ENCODE measurements at regions not wholly inside any gene's neighbourhood (a gene's known extent, or its start where the extent isn't known, plus 50 kb on each side); places are given as distances from the start of the nearest gene placed in this dataset.
"Not testable (repeated sequence)": the region's sequence is repeated elsewhere in the genome, so short reads cannot be mapped to it uniquely, and the experiment has no call there.

- TF ChIP-seq ZNF70 (CRISPR knock-in tag; IDR thresholded peaks at IDR 0.05) (no peak), PPARA (CRISPR knock-in tag; IDR thresholded peaks at IDR 0.05; ENCODE audit: borderline replicate concordance) (no peak), ZNF8 (CRISPR knock-in tag; IDR thresholded peaks at IDR 0.05) (no peak), ARNTL (CRISPR knock-in tag; IDR thresholded peaks at IDR 0.05; ENCODE audit: borderline replicate concordance, low read depth) (no peak), BACH2 (CRISPR knock-in tag; IDR thresholded peaks at IDR 0.05; ENCODE audit: borderline replicate concordance) (no peak), CREB5 (CRISPR knock-in tag; IDR thresholded peaks at IDR 0.05; ENCODE audit: low read depth) (no peak), ZFP3 (CRISPR knock-in tag; IDR thresholded peaks at IDR 0.05) (no peak), CSDC2 (CRISPR knock-in tag; IDR thresholded peaks at IDR 0.05) (no peak), TCF4 (CRISPR knock-in tag; IDR thresholded peaks at IDR 0.05; ENCODE audit: borderline replicate concordance) (no peak)
- TF ChIP-seq, protein P1, sequence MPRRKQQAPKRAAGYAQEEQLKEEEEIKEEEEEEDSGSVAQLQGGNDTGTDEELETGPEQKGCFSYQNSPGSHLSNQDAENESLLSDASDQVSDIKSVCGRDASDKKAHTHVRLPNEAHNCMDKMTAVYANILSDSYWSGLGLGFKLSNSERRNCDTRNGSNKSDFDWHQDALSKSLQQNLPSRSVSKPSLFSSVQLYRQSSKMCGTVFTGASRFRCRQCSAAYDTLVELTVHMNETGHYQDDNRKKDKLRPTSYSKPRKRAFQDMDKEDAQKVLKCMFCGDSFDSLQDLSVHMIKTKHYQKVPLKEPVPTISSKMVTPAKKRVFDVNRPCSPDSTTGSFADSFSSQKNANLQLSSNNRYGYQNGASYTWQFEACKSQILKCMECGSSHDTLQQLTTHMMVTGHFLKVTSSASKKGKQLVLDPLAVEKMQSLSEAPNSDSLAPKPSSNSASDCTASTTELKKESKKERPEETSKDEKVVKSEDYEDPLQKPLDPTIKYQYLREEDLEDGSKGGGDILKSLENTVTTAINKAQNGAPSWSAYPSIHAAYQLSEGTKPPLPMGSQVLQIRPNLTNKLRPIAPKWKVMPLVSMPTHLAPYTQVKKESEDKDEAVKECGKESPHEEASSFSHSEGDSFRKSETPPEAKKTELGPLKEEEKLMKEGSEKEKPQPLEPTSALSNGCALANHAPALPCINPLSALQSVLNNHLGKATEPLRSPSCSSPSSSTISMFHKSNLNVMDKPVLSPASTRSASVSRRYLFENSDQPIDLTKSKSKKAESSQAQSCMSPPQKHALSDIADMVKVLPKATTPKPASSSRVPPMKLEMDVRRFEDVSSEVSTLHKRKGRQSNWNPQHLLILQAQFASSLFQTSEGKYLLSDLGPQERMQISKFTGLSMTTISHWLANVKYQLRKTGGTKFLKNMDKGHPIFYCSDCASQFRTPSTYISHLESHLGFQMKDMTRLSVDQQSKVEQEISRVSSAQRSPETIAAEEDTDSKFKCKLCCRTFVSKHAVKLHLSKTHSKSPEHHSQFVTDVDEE (CRISPR knock-in tag; IDR thresholded peaks at IDR 0.05) = no peak
- ATAC-seq = no peak
Measured at GRCh38 chr10:8316284-8316683, 261.8 kb downstream of the GATA3 start.

DNA sequence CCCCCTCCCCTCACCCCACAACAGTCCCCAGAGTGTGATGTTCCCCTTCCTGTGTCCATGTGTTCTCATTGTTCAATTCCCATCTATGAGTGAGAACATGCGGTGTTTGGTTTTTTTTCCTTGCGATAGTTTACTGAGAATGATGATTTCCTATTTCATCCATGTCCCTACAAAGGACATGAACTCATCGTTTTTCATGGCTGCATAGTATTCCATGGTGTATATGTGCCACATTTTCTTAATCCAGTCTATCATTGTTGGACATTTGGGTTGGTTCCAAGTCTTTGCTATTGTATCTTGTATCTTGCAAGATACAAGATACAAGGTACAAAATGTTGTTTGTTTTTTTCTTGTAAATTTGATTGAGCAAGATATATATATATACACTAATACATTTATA lies 263.9 kb downstream of the GATA3 start:
- ATAC-seq = not testable (repeated sequence)

GRCh38 chr10:8318956-8319355 lies 264.5 kb downstream of the GATA3 start:
- TF ChIP-seq ZNF70 (CRISPR knock-in tag; IDR thresholded peaks at IDR 0.05) (no peak), ZFP30 (CRISPR knock-in tag; IDR thresholded peaks at IDR 0.05) (no peak), ZNF8 (CRISPR knock-in tag; IDR thresholded peaks at IDR 0.05) (no peak), SNAI2 (CRISPR knock-in tag; IDR thresholded peaks at IDR 0.05) (no peak), ESRRG (CRISPR knock-in tag; IDR thresholded peaks at IDR 0.05) (no peak), TOX (CRISPR knock-in tag; IDR thresholded peaks at IDR 0.05; ENCODE audit: borderline replicate concordance) (no peak), ZNF565 (CRISPR knock-in tag; conservative IDR thresholded peaks at IDR 0.05; ENCODE audit: low read depth) (no peak), ISL1 (CRISPR knock-in tag; IDR thresholded peaks at IDR 0.05) (no peak), ARNTL (CRISPR knock-in tag; IDR thresholded peaks at IDR 0.05; ENCODE audit: borderline replicate concordance, low read depth) (no peak), TCF4 (CRISPR knock-in tag; IDR thresholded peaks at IDR 0.05; ENCODE audit: borderline replicate concordance) (no peak), ZC3H10 (CRISPR knock-in tag; IDR thresholded peaks at IDR 0.05) (no peak), GLIS3 (CRISPR knock-in tag; IDR thresholded peaks at IDR 0.05) (no peak), POU6F1 (CRISPR knock-in tag; IDR thresholded peaks at IDR 0.05; ENCODE audit: borderline replicate concordance, low read depth) (no peak), CSDC2 (CRISPR knock-in tag; IDR thresholded peaks at IDR 0.05) (no peak), CREB5 (CRISPR knock-in tag; IDR thresholded peaks at IDR 0.05; ENCODE audit: low read depth) (no peak), ZFP3 (CRISPR knock-in tag; IDR thresholded peaks at IDR 0.05) (no peak), PPARA (CRISPR knock-in tag; IDR thresholded peaks at IDR 0.05; ENCODE audit: borderline replicate concordance) (no peak), BACH2 (CRISPR knock-in tag; IDR thresholded peaks at IDR 0.05; ENCODE audit: borderline replicate concordance) (no peak)
- TF ChIP-seq, protein P1 (CRISPR knock-in tag; IDR thresholded peaks at IDR 0.05) = no peak
- TF ChIP-seq, protein P2, sequence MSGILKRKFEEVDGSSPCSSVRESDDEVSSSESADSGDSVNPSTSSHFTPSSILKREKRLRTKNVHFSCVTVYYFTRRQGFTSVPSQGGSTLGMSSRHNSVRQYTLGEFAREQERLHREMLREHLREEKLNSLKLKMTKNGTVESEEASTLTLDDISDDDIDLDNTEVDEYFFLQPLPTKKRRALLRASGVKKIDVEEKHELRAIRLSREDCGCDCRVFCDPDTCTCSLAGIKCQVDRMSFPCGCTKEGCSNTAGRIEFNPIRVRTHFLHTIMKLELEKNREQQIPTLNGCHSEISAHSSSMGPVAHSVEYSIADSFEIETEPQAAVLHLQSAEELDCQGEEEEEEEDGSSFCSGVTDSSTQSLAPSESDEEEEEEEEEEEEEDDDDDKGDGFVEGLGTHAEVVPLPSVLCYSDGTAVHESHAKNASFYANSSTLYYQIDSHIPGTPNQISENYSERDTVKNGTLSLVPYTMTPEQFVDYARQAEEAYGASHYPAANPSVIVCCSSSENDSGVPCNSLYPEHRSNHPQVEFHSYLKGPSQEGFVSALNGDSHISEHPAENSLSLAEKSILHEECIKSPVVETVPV (CRISPR knock-in tag; IDR thresholded peaks at IDR 0.05) = no peak

More at GRCh38 chr10:8318956-8319355, 264.5 kb downstream of the GATA3 start:
- no peak for ATAC-seq
